Ectodermal cell (in vitro differentiated cells): ENCODE measurements at regions not wholly inside any gene's neighbourhood (a gene's known extent, or its start where the extent isn't known, plus 50 kb on each side); places are given as distances from the start of the nearest gene placed in this dataset.
"Not testable (repeated sequence)": the region's sequence is repeated elsewhere in the genome, so short reads cannot be mapped to it uniquely, and the experiment has no call there.

ENCODE experiments used
- H3K27ac ChIP-seq: 2 replicates; pipeline ENCODE4 v1.7.0; 2013; ENCODE audit warnings: mild to moderate bottlenecking, low read depth, low read length; ENCODE audit not compliant: insufficient read depth, poor library complexity, severe bottlenecking
- H3K27me3 ChIP-seq: 2 replicates; pipeline ENCODE4 v1.7.0; 2013; ENCODE audit warnings: mild to moderate bottlenecking, low read length; ENCODE audit not compliant: insufficient read depth, control insufficient read depth, poor library complexity, severe bottlenecking
- H3K36me3 ChIP-seq: one replicate; pipeline ENCODE4 v1.7.0; 2013; ENCODE audit warnings: low read length; ENCODE audit not compliant: control insufficient read depth, insufficient read depth
- H3K4me1 ChIP-seq: one replicate; pipeline ENCODE4 v1.7.0; 2013; ENCODE audit warnings: low read length; ENCODE audit not compliant: control insufficient read depth, insufficient read depth
- H3K4me3 ChIP-seq: 2 replicates; pipeline ENCODE4 v1.7.0; 2013; ENCODE audit warnings: low read depth, low read length, control low read depth; ENCODE audit not compliant: insufficient read depth
- H3K9me3 ChIP-seq: 2 replicates; pipeline ENCODE4 v1.7.0; 2013; ENCODE audit warnings: mild to moderate bottlenecking, low read length, moderate library complexity; ENCODE audit not compliant: control insufficient read depth
- WGBS, 2 experiments: methylation state at CpG; one replicate each; pipeline ENCODE4 v1.1.7; 2013; ENCODE audit warnings: missing lambda C conversion rate in 2 of 2; 5-methylcytosine and 5-hydroxymethylcytosine counted together

GRCh38 chr12:73514672-73515071, 1023.0 kb upstream of the ATXN7L3B start:
- no peaks in the 10 kb centered on the region for H3K36me3 ChIP-seq
- H3K4me1 ChIP-seq, result no peaks in the 10 kb centered on the region
- H3K27ac ChIP-seq, result no peak overlapping the region
- peaks cover 2% of the 10 kb centered on the region for H3K9me3 ChIP-seq
- no peak overlapping the region for H3K4me3 ChIP-seq
- no peaks in the 10 kb centered on the region for H3K27me3 ChIP-seq
- WGBS, 2 experiments, result 93 to 95% methylated on average over 3 of the region's 3 CpGs

GRCh38 chr12:73517859-73518258, 1019.8 kb upstream of the ATXN7L3B start:
- H3K4me3 ChIP-seq, result no peak overlapping the region
- H3K4me1 ChIP-seq, result no peaks in the 10 kb centered on the region
- no peaks in the 10 kb centered on the region for H3K36me3 ChIP-seq
- 0% methylated on average over 1 of the region's 1 CpG for WGBS, 2 experiments
- peaks cover 2% of the 10 kb centered on the region for H3K9me3 ChIP-seq
- H3K27ac ChIP-seq, result no peak overlapping the region
- no peaks in the 10 kb centered on the region for H3K27me3 ChIP-seq

GRCh38 chr12:73529231-73529630, 1008.4 kb upstream of the ATXN7L3B start:
- Histone ChIP-seq H3K4me1 (no peaks in the 10 kb centered on the region), H3K27ac (no peak overlapping the region), H3K4me3 (no peak overlapping the region), H3K36me3 (no peaks in the 10 kb centered on the region), H3K9me3 (no peaks in the 10 kb centered on the region), H3K27me3 (no peaks in the 10 kb centered on the region)
- 91% methylated on average over 1 of the region's 1 CpG; no CpG with 5 or more reads in 1 of the 2 experiments for WGBS, 2 experiments

GRCh38 chr12:73529954-73530353, 1007.7 kb upstream of the ATXN7L3B start:
- Histone ChIP-seq H3K27me3 (no peaks in the 10 kb centered on the region), H3K27ac (no peak overlapping the region), H3K9me3 (no peaks in the 10 kb centered on the region), H3K4me1 (no peaks in the 10 kb centered on the region), H3K36me3 (no peaks in the 10 kb centered on the region), H3K4me3 (no peak overlapping the region)

GRCh38 chr12:73531752-73532151, 1005.9 kb upstream of the ATXN7L3B start:
- no peaks in the 10 kb centered on the region for H3K4me1 ChIP-seq
- no peaks in the 10 kb centered on the region for H3K9me3 ChIP-seq
- H3K36me3 ChIP-seq, result no peaks in the 10 kb centered on the region
- H3K4me3 ChIP-seq, result no peak overlapping the region
- no peak overlapping the region for H3K27ac ChIP-seq
- H3K27me3 ChIP-seq, result no peaks in the 10 kb centered on the region

- Histone ChIP-seq H3K27me3 (no peaks in the 10 kb centered on the region), H3K4me1 (no peaks in the 10 kb centered on the region), H3K27ac (no peak overlapping the region), H3K36me3 (no peaks in the 10 kb centered on the region), H3K9me3 (no peaks in the 10 kb centered on the region), H3K4me3 (no peak overlapping the region)
Measured at GRCh38 chr12:73547421-73547820, 990.2 kb upstream of the ATXN7L3B start.

GRCh38 chr12:73585136-73585535, 952.5 kb upstream of the ATXN7L3B start:
- 92 to 97% methylated on average over 1 to 3 of the region's 4 CpGs for WGBS, 2 experiments
- no peak overlapping the region for H3K4me3 ChIP-seq
- no peaks in the 10 kb centered on the region for H3K4me1 ChIP-seq
- H3K36me3 ChIP-seq, result no peaks in the 10 kb centered on the region
- H3K27me3 ChIP-seq, result no peaks in the 10 kb centered on the region
- H3K9me3 ChIP-seq, result no peaks in the 10 kb centered on the region
- no peak overlapping the region for H3K27ac ChIP-seq

GRCh38 chr12:73589220-73589619, 948.4 kb upstream of the ATXN7L3B start:
- no CpG with 5 or more reads among the region's 1 CpG for WGBS, 2 experiments
- H3K27ac ChIP-seq, result no peak overlapping the region
- no peaks in the 10 kb centered on the region for H3K4me1 ChIP-seq
- no peak overlapping the region for H3K4me3 ChIP-seq
- H3K27me3 ChIP-seq, result no peaks in the 10 kb centered on the region
- H3K36me3 ChIP-seq, result no peaks in the 10 kb centered on the region
- H3K9me3 ChIP-seq, result no peaks in the 10 kb centered on the region

- no peak overlapping the region for H3K4me3 ChIP-seq
- H3K4me1 ChIP-seq, result no peaks in the 10 kb centered on the region
- H3K36me3 ChIP-seq, result no peaks in the 10 kb centered on the region
- WGBS, 2 experiments, result 100% methylated on average over 1 of the region's 1 CpG
- no peak overlapping the region for H3K27ac ChIP-seq
- H3K27me3 ChIP-seq, result no peaks in the 10 kb centered on the region
- H3K9me3 ChIP-seq, result no peaks in the 10 kb centered on the region
Measured at GRCh38 chr12:73598626-73599025, 939.0 kb upstream of the ATXN7L3B start.

GRCh38 chr12:73599268-73599667, 938.4 kb upstream of the ATXN7L3B start:
- H3K4me3 ChIP-seq, result no peak overlapping the region
- WGBS, 2 experiments, result 83 to 90% methylated on average over 1 to 2 of the region's 2 CpGs
- no peaks in the 10 kb centered on the region for H3K36me3 ChIP-seq
- no peaks in the 10 kb centered on the region for H3K27me3 ChIP-seq
- no peaks in the 10 kb centered on the region for H3K4me1 ChIP-seq
- H3K27ac ChIP-seq, result no peak overlapping the region
- H3K9me3 ChIP-seq, result no peaks in the 10 kb centered on the region

- not testable (repeated sequence) for H3K4me1 ChIP-seq, H3K4me3 ChIP-seq, H3K27me3 ChIP-seq, H3K36me3 ChIP-seq, H3K27ac ChIP-seq, H3K9me3 ChIP-seq
- WGBS, 2 experiments, result 76 to 78% methylated on average over 9 of the region's 9 CpGs
Measured at GRCh38 chr12:73605925-73606324, 931.7 kb upstream of the ATXN7L3B start.
